Glomerular visceral epithelial cell (primary cell): ENCODE measurements at regions not wholly inside any gene's neighbourhood (a gene's known extent, or its start where the extent isn't known, plus 50 kb on each side); places are given as distances from the start of the nearest gene placed in this dataset.

ENCODE experiments used
- DNase-seq: peaks from one replicate; pipeline ENCODE4 v3.0.0-alpha.2; 2016; ENCODE audit errors: extremely low spot score

DNA sequence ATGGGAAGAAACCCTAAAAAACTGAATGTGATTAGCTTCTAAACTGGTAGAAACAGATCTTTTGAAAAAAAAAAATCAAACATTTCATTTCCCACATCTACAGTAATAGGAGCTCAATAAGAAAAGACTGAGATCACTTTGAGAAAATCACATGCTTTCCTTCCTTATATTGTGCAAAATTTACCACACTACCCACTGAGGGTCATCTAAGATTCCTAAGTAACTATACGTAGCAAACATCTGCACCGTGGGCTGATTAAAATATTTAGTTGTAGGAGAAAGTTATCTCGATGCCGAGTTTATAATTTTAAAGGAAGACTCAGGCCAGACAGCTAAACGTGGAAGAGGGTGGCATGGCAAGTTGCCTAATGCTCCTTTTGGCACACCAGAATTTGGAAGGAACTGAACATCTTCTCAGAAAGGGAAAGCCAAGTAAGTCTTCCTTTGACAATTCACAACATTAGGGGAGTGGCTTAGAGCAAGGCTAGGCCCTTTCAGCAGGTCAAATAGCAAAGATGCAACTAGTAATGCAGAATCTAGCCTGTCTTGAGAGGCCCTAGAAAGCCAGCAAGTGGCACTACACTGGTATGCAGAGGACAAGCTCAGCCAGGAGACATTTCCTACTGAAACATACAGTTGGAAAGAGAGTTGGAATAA, 128.0 kb downstream of the TMA16 start:
- no peak for DNase-seq

DNA sequence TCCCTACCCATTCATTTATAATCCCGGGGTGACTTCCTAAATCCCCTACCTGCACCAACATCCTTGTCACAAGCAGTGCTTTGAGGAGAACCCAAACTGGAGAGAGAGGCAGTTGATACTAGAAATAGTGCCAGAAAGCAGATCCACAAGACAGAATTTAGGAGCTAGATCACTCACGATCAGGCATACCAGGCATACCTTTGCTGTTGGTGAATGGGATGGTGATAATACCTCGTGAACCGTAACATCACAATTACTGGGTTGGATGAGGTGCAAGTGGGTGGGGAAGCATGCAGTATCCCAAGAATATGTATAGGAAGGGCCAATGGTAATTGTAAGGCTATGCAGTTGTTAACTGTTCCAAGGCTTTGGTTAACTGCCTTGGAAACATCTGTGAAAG, 129.3 kb downstream of the TMA16 start:
- peak; percentile 3 for DNase-seq

DNA sequence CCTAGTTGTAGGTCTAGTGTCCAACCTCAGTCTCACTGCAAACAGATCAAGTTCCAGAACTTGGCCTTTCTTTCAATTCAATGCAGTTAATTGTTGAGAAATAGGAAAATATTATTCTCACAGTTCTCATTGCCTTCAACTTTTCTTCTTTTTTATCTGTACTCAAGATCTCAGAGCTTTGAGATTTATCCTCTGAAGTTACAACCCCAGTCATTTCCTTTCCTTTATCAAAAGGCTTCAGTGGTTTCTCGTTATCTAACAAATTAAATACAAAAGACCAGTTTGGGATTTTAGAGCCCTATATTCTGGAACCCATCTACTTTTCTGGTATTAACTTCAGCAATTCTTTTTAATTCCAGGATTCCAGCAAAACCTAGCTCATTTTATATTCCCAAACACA, 130.2 kb downstream of the TMA16 start:
- DNase-seq: no peak

DNA sequence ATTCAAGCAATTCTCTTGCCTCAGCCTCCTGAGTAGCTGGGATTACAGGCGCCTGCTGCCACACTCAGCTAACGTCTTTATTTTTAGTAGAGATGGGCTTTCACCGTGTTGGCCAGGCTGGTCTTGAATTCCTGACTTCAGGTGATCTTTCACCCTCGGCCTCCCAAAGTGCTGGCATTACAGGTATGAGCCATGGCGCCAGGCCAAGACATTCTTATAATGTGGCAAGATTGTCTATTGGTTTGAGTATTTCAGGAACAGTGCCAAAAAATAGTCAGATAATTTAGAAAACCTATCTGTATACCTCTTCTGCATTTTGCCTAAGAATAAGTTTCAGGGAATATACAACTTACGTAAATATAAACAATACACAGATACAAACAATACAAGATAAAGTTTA, 136.8 kb downstream of the TMA16 start:
- no peak for DNase-seq

DNA sequence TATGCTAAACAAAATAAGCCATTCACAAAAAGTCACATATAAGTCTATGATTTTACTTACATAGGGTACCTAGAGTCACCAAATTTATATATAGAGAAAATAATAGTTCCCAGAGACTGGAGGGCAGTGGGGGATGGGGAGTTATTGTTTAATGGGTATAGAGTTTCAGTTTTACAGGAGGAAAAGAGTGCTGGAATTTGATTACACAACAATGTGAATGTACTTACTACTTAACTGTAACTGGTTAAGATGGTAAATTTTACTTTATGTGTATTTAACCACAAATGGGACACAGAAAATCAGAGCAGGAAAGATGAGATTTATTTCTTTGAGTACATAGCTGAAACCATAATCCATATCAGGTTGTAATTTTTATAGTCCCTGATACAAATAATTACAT, 144.4 kb downstream of the TMA16 start:
- DNase-seq: no peak

DNA sequence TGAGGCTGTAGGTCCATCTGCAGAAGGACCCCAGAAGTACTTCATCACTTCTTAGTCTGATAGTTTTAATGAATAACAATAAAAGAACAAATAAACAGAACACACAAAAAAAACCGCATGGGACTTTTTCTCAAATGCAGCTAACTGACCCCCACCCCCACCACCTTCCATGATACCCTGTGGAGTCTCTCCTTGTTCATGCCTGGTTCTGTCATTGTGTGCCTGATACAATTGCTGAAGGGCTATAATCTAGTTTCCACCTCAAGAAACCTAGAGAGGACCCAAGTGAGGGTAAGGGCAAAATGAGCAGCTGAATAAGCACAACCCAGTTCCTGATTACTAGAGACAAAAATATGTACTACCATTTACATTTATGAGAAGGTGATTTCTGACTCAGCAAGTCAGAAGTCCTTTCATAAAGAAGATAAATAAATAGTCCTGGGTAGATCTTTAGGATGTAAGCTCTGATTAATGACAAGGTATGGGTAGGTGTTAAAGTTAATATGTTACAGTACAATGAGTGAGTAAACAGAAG, 155.1 kb downstream of the TMA16 start:
- no peak for DNase-seq

DNA sequence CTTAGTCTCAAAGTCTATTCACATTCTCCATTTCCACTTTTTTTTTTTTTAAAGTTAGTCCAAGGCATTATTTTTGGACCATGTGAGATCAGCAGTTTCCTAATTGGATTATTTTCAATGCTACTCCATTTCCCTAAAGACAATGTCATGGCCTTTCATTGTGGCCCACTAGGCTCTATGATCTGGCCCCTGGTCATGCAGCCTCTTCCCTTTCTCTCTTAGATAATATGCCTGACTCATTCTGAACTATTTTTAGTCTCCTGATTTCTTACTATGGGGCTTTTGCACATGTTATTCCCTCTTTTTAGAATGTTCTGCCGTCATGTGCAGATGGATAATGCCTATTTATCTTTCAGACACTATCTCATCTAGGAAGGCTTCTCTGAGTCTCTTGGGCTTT, 157.3 kb downstream of the TMA16 start:
- DNase-seq: no peak

DNA sequence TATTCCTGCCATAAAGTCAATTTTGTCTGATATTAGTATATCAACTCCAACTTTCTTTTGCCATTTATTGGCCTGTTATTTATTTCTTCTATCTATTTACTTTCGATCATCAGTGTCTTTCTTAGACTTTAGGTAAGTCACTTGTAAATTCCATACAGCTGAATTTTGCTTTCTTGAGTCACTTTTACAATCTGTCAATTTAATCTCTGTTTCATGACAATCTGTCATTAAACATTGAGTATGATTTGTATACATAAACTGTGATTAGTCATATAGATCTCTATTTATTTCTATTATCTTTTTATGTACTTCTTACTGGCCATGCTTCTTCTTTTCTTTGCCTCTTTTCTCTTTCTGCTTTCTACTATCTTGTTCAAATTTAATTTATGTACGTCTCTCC, 160.1 kb downstream of the TMA16 start:
- DNase-seq: no peak

DNA sequence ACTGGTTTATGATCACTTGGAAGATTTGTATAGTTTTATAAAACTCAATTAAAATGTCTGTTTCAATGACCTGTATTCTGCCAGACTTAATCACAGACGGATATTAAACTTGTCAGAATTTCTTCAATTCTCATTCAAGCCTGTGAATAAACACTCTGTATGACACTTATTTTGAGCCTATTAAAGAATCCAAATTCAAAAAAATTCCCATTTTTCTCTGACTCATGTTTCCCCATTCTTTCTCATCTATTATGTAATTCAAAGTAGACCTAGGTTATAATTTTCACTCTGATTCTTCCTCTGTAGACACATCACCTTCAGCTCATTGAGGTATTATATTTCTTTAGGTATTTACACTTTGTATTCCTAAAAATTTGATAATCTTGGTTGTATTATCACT, 166.1 kb downstream of the TMA16 start:
- DNase-seq: no peak

DNA sequence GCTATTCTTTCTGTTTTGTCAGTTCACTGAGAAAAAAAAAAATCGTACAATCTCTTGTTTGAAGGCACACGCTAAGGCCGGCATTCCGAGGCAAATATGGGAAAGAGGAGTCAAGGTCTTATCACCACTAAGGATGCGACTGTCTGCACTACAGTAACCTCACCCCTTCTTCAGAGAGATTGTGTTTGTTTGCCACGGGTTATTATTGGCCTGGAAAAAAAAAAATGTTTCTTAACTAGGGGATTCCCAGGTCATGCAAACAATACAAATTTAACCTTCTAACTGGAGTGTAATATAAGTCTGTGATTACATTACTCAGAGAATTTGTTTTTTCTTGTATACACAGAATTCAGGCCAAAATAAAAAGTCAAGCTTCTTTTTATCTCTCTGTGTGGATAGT, 168.3 kb downstream of the TMA16 start:
- no peak for DNase-seq

DNA sequence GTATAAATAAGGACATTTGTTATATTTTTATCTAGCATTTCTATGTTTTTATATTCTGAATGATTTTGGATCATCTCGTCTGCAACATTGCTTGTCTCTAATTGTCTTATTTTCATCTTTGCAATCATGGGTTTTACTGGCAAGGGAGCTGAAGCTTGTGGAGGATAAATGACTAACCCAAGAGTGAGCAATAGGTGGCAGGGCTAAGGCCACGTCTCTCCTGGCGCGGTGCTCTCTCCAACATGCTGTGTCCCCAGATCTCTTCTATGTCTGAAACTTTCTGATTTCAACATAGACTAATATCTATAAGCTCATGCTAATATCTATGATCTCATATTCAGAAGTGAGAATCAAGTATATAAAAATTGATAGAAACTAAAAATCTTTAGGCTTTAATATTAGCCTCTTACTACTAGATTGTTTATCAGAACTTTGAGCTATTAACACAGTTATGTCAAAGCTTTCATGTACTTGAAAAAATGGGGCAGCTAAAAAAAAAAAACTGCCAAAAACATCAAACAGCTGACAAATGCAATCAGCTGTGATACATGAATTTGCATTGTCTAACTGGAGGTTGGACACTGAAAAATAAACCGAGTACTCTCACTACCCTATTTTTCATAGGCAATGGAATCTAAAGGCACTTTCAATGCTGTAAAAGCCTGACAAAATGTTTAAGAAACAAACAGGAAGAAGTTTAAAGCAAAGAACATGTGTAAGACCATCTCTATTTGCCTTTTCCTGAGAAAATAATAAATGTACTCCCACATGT, 169.2 kb downstream of the TMA16 start:
- no peak for DNase-seq

DNA sequence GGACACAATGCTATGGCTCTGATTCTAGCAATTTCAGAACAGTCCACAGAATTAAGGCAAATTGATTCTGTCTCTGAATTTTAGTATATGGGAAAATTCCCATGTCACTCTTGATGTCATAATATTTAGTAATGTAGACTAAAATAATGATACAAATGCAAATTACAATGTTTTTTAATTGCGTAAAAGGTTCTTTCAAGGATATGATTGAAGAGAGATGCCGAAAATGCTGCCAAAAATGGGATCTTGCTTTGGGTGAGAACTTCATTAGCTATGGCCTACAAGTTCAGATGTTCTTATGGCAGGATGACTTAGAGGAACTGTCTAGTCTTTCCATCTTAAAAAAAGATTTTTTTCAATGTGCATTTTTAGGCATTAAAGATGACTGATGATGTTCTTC, 170.6 kb downstream of the TMA16 start:
- no peak for DNase-seq

DNA sequence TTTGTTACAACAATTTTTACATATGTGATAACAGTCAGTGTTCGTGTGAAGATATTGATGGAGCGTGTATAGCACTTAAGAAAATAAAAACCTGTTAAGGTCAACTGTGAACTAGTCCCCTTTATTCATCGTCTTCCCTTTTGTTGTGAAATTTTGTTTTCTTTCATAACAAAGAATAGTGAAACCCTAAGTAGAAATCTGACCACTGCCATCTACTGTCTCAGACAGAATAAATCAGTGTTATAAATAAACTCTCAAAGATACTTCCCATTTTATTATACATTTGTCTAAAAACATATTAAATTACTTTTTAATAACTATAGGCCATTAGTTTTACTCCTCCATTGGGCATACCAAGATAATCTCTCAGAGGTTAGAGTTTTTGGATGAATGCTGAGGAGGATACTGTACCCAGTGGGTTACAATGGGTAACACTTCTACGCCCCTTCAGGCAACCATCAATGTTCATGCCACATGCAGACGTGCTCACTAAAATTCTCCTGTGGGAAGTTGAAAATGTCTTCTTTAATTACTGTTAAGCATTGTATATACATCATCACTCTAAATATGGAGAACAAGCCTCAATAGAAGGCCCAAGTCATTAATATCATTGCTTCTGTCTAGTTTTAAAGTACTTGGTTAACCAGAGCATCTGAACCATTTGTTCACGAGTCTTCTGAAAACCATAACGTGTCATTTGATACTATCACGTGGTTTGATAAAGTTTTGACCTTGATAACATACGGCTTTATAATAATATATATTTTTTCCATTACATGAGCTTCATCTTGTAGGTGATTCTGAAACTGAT, 171.2 kb downstream of the TMA16 start:
- DNase-seq: no peak

DNA sequence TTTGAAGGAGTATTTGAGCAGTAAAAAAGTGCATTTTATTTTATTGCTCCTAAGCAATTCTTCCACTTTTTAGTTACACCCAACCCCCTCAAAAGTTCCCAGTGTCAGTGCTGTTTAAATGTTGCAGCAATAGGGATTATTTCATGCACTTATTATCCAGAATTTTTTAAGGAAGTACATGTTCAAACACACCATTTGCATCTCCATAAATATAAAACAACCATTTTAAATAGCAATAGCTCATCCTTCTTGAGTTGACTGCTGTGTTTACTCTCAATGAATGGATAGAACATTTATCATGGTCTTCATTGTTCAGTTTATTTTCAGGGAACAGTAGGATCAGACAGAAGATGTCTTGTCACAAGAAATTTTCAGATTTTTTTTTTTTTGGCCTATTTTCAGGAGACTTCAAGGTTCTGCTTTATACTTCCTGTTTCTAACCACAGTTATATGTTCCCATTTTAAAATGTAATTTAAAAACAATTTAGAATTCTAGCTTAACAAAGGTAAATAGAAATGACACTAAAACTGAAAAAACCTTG, 171.9 kb downstream of the TMA16 start:
- no peak for DNase-seq

DNA sequence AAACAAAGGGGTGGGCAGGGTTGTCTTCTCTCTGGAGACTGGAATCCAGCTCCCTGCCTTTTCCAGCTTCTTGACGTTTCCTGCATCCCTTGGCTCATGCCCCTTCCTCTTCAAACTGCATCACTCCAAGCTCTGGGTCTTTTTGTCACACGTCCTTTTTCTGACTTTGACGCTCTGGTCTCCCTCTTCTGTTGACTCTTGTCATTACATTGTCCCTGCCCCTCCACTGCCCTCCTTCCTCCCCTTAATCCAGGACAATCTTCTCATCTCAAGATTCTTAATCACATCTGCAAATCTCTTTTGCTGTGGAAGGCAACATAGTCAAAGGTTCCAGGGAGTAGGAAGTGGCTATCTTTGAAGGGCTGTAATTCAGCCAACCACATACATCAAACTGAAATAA, 178.3 kb downstream of the TMA16 start:
- DNase-seq: no peak

DNA sequence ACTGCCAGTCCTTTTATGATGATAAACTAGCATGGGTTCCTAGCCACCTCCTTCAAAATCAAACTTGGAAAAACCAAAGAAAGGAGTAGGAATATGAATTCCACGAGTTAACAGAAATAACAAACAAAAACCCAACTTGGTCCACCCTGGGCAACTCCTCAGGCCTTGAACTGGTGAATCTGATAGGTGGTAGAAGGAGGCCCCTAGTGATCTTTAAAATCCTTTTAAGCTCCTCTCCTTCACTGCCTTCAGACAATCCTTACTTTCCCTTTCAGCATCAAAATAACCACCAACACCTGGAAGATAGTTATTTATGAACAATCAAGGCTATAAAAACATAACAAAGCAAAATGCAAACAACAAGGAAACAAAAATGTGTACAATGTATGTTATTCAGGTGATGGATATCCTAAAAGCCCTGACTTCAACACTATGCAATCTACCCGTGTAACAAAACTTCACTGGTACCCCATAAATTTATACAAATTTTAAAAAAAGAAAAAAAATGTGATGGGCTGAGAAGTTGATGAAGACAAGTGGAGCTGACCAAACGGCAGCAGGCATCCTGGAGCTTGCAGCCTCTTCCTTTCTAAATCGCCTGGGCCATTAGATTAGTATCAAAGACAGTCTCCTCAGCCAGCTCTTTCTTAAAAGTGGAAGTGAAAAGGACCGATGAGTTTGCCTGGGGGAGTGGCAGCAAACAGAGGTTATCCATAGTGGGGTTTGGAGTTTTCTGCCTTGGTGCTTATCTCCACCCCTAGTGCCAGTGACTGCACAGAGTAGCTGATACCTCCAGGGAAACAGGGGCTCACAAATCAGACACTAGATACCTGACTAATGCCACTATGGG, 179.6 kb downstream of the TMA16 start:
- no peak for DNase-seq

DNA sequence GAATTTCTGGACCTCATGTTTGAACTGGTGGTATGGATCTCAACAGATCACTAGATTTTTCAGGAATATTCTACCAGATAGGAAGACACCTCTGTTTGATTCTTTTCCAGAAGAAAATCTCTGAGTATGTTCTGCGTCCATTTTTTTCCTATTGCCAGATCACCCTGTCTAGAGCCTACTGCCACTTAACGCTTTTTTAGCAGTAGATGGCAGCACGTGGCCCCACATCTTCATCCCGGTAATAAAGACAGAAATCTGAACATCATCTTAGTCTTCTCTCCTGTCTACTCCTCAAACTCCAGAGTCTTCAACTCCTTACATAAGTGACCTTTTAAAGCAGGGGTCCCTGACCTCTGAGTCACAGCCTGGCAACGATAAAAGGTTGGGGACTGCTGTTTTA, 184.7 kb downstream of the TMA16 start:
- no peak for DNase-seq

DNA sequence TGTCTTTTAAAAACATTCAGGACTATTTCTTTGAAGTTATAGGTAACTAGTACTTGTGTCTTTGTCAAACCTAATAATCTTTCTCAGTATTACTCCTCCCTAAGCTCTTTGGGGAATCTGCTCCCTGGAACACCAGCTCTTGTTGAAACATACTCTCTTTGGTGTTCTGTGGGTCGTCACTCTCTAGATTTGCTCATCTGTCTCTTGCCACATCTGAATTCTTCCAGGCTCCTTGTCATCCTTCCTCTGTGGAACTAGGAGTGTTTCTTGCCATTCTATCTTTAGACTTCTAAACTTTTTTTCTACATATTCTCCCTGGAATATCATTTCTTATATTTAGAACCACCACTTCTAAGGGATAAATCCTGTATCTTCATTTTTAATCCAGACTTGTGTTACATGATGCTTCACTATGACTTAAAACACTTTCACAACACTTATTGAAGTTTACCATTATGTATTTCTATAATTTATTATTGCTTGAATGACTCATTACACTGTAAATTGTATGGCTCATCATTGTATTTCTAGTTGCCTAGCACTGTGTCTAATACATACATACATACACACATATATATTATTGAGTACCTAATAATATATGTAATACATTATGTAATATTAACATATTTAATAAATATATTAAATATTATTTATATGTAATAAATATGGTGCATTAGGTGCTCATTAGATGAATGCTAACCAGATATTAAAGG, 186.1 kb downstream of the TMA16 start:
- no peak for DNase-seq

DNA sequence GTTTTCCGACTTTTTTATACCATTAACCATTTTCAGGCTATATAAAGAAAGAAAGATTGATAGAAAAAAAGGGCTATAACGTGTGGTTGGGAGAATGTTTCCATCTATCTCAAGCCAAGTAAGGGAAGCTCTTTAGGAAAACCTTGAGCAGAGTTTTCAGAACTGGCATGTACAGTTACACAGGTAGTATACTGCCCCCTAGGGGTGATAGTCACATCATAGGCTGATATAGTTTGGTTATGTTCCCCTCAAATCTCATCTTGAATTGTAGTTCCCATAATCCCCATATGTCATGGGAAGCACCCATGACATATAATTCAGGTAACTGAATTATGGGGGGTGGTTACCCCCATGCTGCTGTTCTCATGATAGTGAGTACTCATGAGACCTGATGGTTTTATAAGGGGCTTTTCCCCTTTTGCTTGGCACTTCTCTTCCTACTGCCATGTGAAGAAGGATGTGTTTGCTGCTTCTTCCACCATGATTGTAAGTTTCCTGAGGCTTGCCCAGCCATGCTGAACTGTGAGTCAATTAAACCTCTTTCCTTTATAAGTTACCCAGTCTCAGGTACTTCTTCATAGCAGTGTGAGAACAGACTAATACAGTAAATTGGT, 186.8 kb downstream of the TMA16 start:
- DNase-seq: no peak

DNA sequence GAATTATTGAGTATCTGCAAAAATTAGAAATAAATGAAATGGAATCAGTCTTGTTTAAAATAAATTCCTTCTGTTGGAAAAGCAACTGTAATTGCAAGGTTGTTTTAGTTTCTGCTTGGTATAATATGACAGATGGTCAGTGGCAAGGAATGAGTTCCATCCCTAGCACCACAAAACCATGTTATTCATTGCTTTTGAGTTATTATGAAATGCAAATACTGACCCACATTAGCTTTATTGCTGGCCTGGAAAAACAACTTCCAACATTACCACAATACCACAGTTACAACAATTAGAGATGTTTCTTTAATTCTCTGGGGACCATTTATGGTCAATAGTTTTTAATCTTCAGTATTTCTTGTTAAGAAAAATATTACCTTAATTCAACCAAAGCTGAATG, 194.4 kb downstream of the TMA16 start:
- DNase-seq: no peak
